GM18517 (cell line): ENCODE measurements at regions not wholly inside any gene's neighbourhood (a gene's known extent, or its start where the extent isn't known, plus 50 kb on each side); places are given as distances from the start of the nearest gene placed in this dataset.

Experiments used
- ATAC-seq: cut with Tn5 transposase; IDR thresholded peaks from one replicate; pipeline ENCODE4 v1.9.1; 2021; ENCODE audit warnings: mild to moderate bottlenecking, moderate library complexity; ENCODE audit not compliant: unreplicated experiment

DNA sequence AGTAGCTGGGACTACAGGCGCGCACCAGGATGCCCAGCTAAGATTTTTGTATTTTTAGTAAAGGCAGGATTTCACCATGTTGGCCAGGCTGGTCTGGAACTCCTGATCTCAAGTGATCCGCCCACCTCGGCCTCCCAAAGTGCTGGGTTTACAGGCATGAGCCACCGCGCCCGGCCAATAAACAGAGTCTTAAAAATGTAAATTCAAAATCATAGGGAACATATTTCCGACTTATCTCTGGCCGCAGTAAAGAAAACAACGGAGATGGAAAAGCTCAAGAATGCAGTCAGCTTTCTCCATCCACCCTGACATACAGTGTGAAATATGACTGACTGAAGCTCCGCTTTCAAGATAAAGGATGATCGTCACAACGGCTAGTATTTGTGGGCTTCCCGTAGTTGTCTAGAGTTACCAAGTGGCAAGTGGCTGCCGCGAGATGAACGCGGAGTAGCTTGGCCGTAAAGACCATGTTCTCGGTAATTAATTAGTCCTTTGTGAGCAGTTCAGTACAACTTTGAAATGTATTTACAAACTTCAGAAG lies 495.1 kb upstream of the FAT1 start:
- no peak for ATAC-seq

GRCh38 chr4:187224560-187224959 lies 500.9 kb upstream of the FAT1 start:
- ATAC-seq, result no peak

- ATAC-seq, result no peak
These were observed 504.4 kb upstream of the FAT1 start for GRCh38 chr4:187227907-187228704.

DNA sequence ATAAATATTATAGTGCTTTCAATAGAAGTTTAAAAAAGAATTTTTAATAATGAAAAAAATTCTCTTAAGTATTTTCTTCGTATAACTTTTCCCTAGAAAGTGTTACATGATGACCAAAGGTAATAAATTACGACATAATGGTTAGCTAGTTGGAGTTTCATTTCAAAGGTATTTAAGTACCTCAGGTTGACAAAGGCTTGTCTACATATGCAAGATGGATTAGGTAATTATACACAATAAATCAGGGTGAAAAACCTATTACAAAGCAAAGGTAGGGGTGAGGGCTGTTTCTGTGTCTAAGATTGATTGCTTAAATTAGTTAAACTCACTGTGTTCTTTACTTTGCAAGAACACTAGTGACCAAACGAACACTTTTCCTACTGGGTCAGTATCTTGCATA lies 508.5 kb upstream of the FAT1 start:
- no peak for ATAC-seq

- ATAC-seq, result no peak
These were observed 509.1 kb upstream of the FAT1 start for GRCh38 chr4:187232796-187233195.

- no peak for ATAC-seq
These were observed 512.0 kb upstream of the FAT1 start for GRCh38 chr4:187235456-187236170.

DNA sequence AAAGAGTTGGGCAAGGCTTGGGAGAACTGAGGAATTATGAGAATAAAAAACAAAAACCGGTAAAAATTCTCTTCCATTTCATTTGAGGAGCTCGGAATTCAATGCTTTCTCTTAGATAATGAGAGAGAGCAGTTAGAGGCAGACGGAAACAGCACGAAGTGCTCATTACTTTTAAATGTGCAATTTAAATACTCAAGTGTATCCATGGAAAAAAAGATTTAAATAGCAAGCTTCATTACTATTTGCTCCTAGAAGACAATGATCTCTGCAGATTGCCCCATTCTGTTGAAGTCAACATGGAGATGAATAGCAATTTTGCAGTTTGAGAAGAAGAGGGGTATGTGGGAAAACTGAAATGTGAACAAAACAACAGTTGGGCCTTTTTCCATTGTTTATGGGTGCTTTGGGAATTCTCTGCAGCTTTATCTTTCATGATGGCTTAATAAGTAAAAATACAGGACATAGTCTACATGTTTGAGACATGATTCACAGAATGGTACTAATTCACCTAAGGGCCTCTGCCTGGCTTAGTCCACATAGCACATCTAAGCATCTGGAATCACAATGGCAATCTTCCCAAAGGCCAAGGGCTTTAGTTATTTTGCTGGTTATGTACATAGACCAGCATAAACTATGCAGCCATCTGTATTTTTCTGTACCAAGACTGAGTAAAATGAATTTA lies 512.7 kb upstream of the FAT1 start:
- no peak for ATAC-seq

GRCh38 chr4:187238646-187239045 lies 515.0 kb upstream of the FAT1 start:
- no peak for ATAC-seq

DNA sequence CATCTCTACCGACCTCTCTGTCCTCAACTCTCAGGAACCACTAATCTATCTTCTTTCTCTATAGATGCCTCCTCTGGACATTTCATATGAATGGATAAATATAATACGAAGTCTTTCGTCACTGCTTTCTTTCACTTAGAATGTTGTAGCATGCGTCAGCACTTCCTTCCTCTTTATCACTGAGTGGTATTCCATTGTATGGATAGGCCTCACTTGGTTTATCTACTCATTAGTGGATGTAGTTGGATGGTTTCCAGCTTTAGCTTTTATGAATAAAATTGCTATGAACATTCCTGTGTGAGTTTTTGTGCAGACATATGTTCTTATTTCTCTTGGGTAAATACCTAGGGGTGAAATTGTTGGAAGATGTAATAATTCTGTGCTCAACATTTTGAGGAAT lies 528.2 kb upstream of the FAT1 start:
- no peak for ATAC-seq

- no peak for ATAC-seq
These were observed 533.2 kb upstream of the FAT1 start for GRCh38 chr4:187256897-187257296.

- no peak for ATAC-seq
These were observed 535.2 kb upstream of the FAT1 start for GRCh38 chr4:187258651-187259401.

DNA sequence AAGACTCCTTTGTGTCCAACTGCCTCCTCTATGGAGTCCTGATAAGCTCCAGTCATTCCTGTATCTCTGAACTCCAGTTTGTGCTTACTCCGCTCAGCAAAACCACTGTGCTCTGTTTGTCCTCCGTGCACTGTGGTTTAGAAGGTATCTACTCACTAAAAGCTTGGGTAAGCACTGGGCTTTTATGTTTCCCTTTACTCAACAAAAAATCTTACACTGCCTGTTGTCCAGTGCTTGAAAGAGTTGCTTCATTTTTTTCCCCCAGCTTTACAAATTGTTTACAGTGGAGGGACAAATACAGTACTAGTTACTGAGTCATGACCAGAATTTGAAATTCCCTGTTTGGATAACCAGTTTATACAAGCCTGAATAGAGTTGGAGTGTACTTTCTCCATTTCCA lies 545.3 kb upstream of the FAT1 start:
- ATAC-seq, result no peak

- no peak for ATAC-seq
These were observed 546.5 kb upstream of the FAT1 start for GRCh38 chr4:187270154-187270553.

DNA sequence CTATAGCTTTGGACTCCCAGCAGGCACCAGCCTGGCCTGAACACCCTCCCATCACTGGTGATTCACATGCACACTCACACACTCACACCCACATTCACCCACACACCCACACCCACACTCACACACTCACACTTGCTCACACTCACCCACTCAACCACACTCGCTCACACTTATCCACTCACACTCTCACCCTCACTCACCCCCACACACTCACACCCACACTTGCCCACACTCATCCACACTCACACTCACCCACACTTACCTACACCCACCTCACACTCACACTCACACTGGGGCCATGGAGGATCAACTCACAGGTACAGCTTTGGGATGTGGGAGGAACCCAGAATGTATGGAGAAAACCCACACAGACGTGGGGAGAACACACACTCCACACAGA lies 548.2 kb upstream of the FAT1 start:
- ATAC-seq, result no peak

- no peak for ATAC-seq
These were observed 550.5 kb upstream of the FAT1 start for GRCh38 chr4:187274153-187274552.

DNA sequence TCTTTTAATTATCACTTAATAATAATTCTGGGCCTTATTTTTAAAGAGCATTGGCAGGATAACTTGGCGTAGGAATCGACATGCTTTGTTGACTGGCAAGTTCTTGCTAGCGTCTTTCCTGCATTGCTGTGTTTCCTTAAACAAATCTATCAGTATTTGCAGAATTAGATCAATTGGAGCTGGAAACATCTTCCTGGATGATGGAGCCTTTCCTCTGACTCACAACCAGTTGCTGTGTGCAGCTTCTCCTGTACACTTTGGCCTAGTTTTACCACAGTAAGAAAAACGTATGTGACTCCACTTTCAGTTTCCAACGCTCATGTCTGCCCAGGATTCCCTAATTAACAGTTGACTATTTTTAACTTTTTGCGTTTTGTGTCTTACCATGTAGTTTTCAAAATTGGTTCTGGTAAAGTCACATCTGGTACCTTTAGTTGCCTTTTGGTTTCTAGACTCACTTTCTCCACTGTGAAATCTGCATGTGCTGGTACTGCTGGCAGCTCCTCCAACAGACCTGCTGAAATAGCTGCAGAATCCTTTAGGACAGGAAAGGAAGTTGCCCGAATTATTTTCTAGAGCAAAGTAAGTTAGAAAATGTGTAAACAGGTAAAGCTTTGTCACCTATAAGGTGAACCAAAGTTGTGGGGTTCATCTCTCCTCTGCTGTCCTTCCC lies 553.2 kb upstream of the FAT1 start:
- ATAC-seq, result no peak

DNA sequence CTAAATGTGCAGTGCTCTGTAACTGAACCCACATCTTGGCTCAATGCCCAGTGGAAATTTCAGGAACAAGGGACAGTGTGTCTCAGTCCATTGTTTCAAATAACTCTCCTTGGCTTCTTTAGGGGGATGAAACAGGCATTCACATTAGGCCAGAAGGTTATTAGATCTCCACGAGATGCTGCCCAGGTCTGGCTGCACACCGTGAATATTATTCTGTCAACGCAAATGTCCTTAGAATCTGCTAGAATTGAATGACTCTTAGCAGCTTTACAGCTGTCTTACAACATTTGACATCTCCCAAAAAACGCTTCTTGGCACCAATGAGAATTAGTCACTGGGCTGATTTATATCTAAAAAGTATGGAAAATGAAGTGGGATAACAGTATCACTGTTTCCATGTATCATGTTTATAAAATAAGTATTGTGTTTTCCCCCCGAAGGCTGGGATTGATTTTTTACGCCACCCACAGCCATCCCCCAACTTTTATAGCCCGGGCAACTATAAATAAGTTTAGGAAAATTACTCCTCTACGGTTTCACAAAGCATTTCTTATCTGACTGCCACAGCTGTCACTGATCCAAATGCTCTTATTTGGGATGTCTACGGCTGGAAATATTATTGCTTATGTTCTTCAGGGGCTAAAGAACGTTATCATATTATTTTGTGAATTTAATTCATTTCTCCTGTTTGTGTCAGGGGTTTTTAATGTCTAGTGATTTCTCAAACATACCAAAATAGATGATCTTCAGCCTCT lies 559.7 kb upstream of the FAT1 start:
- no peak for ATAC-seq

DNA sequence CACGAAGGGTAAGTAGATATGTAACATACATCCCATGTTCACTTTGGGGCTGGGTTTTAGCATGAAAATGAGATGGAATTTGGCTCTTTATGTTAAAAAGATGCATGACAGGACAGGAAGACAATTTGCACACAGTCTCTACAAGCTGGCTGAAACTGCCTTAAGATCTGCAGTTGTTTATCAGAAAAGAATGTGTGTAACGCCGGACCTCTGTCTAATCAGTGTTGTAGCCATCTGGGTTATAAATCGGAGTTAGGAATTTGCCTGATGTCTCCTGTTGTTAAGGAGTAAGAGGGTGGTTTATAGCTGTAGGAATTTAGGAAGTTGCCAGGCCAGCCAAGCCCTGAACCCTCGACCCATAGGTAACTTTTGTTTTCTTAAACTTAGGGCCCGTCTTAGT lies 562.9 kb upstream of the FAT1 start:
- ATAC-seq, result no peak

GRCh38 chr4:187289371-187289770 lies 565.7 kb upstream of the FAT1 start:
- no peak for ATAC-seq

DNA sequence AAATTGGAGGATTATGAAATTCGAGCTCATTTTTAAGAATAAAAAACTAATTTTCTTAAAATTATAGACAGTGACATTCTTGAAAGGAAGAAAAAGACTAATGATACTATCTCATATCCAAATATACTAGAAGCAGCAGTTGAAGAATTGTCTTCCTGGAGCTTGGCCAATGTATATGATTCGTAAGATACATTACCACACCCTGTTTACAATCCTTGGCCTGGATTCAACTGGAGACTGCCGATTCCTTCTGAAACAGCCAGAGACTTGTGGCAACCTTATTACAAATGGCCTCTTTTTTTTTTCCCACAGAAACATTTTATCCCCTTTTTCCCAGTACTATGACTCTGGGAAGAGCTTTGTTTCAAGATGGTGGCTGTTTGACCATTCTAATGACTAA lies 571.2 kb upstream of the FAT1 start:
- no peak for ATAC-seq
